Spleen (tissue), 11 donors: ENCODE measurements at regions not wholly inside any gene's neighbourhood (a gene's known extent, or its start where the extent isn't known, plus 50 kb on each side); places are given as distances from the start of the nearest gene placed in this dataset.

Experiments used
- DNase-seq: peaks from one replicate; pipeline ENCODE4 v3.0.0-alpha.2; 2020
- H3K27ac ChIP-seq, 8 donors: fragments of 200-600 bp; sonication (generic) in 7 of 8; 1 replicate in 4 of 8; 2 replicates in 4 of 8; pipeline versions ENCODE4 v1.5.0 to v1.8.0; 2016 to 2021; ENCODE audit warnings: inconsistent platforms in 4 of 8, mild to moderate bottlenecking in 4 of 8, moderate library complexity in 1 of 8
- H3K27me3 ChIP-seq, 7 donors: fragments of 200-600 bp; sonication (generic) in 6 of 7; replicated peaks in 1 of 7; 1 replicate in 4 of 7; 2 replicates in 3 of 7; pipeline versions ENCODE4 v1.5.0 to v1.8.0; 2016 to 2021; ENCODE audit warnings: inconsistent platforms in 3 of 7, mild to moderate bottlenecking in 1 of 7
- H3K36me3 ChIP-seq, 6 donors: fragments of 200-600 bp; sonication (generic) in 5 of 6; 1 replicate in 4 of 6; 2 replicates in 2 of 6; pipeline versions ENCODE4 v1.5.0 to v1.8.0; 2016 to 2021; ENCODE audit warnings: inconsistent platforms in 2 of 6
- H3K4me1 ChIP-seq, 6 donors: fragments of 200-600 bp; sonication (generic) in 5 of 6; 1 replicate in 3 of 6; 2 replicates in 3 of 6; pipeline versions ENCODE4 v1.5.0 to v1.8.0; 2016 to 2021; ENCODE audit warnings: inconsistent platforms in 3 of 6
- H3K4me3 ChIP-seq, 8 donors: fragments of 200-600 bp; sonication (generic) in 7 of 8; 1 replicate in 4 of 8; 2 replicates in 4 of 8; pipeline versions ENCODE4 v1.5.0 to v1.8.0; 2016 to 2021; ENCODE audit warnings: inconsistent platforms in 4 of 8, mild to moderate bottlenecking in 4 of 8, moderate library complexity in 2 of 8
- H3K9me3 ChIP-seq, 8 donors: fragments of 200-600 bp; sonication (generic) in 7 of 8; 1 replicate in 4 of 8; 2 replicates in 4 of 8; pipeline versions ENCODE4 v1.5.0 to v1.8.0; 2016 to 2021; ENCODE audit warnings: inconsistent platforms in 4 of 8
- POLR2A ChIP-seq, 3 donors: fragments of 450-650 bp; IDR thresholded peaks; one replicate each; pipeline ENCODE4 v1.5.1; 2017; ENCODE audit warnings: antibody characterized with exemption in 3 of 3, mild to moderate bottlenecking in 1 of 3
- POLR2AphosphoS5 ChIP-seq, 3 donors: sonication (generic); formaldehyde crosslinking; IDR thresholded peaks; one replicate each; pipeline ENCODE4 v1.5.1; 2017; ENCODE audit warnings: antibody characterized with exemption in 3 of 3
- WGBS, 5 donors: extraction: QIAGEN DNeasy Blood & Tissue Kit in 3 of 5; methylation state at CpG; one replicate each; pipeline versions ENCODE4 v1.1.5 to v1.1.7; 2013 to 2018; 5-methylcytosine and 5-hydroxymethylcytosine counted together
- intact Hi-C: fragments of 100-400 bp; cut with DNase I; formaldehyde crosslinking; loops from one replicate; pipeline ENCODE4 v1.15.0; 2023; ENCODE audit warnings: low total_unique reads
- TF ChIP-seq, protein P1 (sequence below), 11 experiments: fragments of 200-600 bp in 7 of 11; fragments of 450-650 bp in 4 of 11; sonication (generic) in 4 of 11; IDR thresholded peaks in 8 of 11; conservative IDR thresholded peaks in 3 of 11; 1 replicate in 7 of 11; 2 replicates in 4 of 11; pipeline versions ENCODE4 v1.4.0 to v1.8.0; 2016 to 2021; ENCODE audit warnings: antibody characterized with exemption in 11 of 11, inconsistent platforms in 4 of 11, mild to moderate bottlenecking in 1 of 11
- donor health status: healthy with polysubstance abuse.
- donor health status: DM: no; HTN: no; CAD: no; lungs with moderate emphysema.
- donor health status: DM: no; HTN: no; CAD: no.
- donor health status: Bipolar disorder and iron deficiency.
- donor health status: healthy.
- donor health status: DM: no; HTN: no; CAD: no.
- donor health status: DM: yes; HTN: yes; CAD: no.

DNA sequence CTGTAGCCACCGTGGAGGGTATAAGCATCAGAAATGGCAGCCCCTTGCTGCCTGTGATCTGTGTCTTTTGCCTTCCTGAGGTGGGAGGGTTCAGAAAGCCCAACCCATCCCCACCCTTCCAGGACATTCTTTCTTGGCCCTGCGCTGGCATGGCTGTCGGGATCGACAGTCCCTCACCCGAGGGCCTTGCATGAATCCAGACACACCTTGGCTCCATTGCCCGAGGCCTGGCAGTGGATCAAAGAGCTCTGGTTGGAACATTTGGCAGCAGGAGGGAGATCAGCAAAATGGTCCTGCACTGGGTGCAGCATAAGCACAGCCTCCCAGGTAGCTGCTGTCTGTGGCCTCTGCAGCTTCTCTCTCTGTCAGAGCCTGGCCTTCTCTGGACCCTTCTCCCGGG is 246.6 kb upstream of the MAF start:
- 81 to 95% (median 91%) methylated on average over 7 of the region's 7 CpGs for WGBS, 5 donors
- intact Hi-C loops = no loop called here
- no peak for DNase-seq
- Histone ChIP-seq H3K36me3 (no peaks in the 10 kb centered on the region), H3K4me3 (no peak overlapping the region), H3K4me1 (no peaks in the 10 kb centered on the region), H3K9me3 (no peaks in the 10 kb centered on the region), H3K27ac (no peak overlapping the region), H3K27me3 (no peaks in the 10 kb centered on the region)
- TF ChIP-seq, protein P1, sequence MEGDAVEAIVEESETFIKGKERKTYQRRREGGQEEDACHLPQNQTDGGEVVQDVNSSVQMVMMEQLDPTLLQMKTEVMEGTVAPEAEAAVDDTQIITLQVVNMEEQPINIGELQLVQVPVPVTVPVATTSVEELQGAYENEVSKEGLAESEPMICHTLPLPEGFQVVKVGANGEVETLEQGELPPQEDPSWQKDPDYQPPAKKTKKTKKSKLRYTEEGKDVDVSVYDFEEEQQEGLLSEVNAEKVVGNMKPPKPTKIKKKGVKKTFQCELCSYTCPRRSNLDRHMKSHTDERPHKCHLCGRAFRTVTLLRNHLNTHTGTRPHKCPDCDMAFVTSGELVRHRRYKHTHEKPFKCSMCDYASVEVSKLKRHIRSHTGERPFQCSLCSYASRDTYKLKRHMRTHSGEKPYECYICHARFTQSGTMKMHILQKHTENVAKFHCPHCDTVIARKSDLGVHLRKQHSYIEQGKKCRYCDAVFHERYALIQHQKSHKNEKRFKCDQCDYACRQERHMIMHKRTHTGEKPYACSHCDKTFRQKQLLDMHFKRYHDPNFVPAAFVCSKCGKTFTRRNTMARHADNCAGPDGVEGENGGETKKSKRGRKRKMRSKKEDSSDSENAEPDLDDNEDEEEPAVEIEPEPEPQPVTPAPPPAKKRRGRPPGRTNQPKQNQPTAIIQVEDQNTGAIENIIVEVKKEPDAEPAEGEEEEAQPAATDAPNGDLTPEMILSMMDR (IDR thresholded peaks at IDR 0.05 in 8 of 11, conservative IDR thresholded peaks at IDR 0.05 in 3 of 11) = no peak

DNA sequence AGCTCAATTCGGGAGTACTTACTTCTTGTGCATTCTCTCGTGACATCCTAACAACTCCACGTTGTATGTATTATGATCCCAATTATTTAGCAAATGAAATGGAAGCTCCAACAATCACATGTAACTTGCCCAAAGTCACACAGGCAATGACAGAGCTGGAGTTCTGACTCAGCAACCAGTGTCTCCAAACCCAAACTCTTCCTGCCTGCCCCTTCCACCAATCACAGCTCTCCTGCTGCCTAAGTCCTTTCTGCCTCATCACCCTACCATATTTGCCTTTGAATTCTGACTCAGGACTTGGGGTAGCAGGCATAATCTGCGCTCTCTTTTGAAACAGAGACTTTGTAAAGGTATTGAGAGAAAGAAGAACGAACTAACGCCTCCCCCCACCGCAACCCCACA is 245.2 kb upstream of the MAF start:
- no peaks in the 10 kb centered on the region for H3K4me1 ChIP-seq
- 87 to 96% (median 90%) methylated on average over 7 of the region's 7 CpGs for WGBS, 5 donors
- no peaks in the 10 kb centered on the region for H3K9me3 ChIP-seq
- no peak overlapping the region for H3K4me3 ChIP-seq
- intact Hi-C loops = no loop called here
- H3K27ac ChIP-seq = no peak overlapping the region
- no peak for DNase-seq
- no peaks in the 10 kb centered on the region for H3K36me3 ChIP-seq
- TF ChIP-seq POLR2A (IDR thresholded peaks at IDR 0.05) = no peak
- no peaks in the 10 kb centered on the region for H3K27me3 ChIP-seq

DNA sequence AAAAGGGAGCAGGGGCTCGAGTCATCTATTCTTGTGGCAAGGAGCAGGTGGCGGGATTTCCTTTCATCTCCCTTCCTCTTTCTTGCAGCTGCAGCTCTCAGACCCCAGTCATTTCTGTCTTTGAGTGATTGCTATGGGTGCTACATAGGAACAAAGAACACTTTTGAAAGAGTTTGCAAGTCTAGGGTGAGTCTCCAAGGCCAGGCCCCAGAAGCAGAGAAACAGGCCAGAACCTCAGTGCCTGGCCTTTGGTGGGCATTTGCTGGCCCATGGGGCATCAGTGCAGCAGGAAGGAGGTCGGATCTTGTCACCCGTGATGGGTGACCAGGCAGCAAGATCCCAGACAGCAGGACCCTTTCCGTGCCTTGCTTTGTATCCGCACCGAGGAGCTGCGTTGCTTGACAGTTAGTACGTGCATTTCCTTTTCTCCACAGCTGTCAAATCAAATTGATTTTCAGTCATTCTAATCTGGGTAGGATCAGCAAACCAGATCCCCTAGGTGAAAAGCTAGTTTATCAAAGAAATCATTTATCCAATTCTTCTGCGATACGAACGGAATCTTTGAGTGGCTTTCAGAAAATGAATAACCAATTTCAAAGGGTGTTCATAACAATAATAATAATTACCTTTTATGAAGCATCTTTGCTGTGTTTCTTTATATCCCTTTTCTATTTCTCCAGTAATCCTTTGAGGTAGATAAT is 244.6 kb upstream of the MAF start:
- Histone ChIP-seq H3K9me3 (no peaks in the 10 kb centered on the region), H3K4me1 (no peaks in the 10 kb centered on the region), H3K27me3 (no peaks in the 10 kb centered on the region), H3K27ac (no peak overlapping the region), H3K36me3 (no peaks in the 10 kb centered on the region), H3K4me3 (no peak overlapping the region)
- WGBS, 5 donors = 28 to 57% (median 40%) methylated on average over 12 of the region's 12 CpGs
- TF ChIP-seq POLR2A (IDR thresholded peaks at IDR 0.05) = no peak
- TF ChIP-seq POLR2AphosphoS5 (IDR thresholded peaks at IDR 0.05) = no peak
- TF ChIP-seq, protein P1 (IDR thresholded peaks at IDR 0.05 in 8 of 11, conservative IDR thresholded peaks at IDR 0.05 in 3 of 11) = no peak
- intact Hi-C loops = no loop called here
- no peak for DNase-seq

- no peak overlapping the region for H3K27ac ChIP-seq
- intact Hi-C loops = no loop called here
- no peak for DNase-seq
- WGBS, 5 donors = 76 to 87% (median 84%) methylated on average over 3 of the region's 3 CpGs
- no peaks in the 10 kb centered on the region for H3K27me3 ChIP-seq
- H3K4me3 ChIP-seq = no peak overlapping the region
- H3K36me3 ChIP-seq = no peaks in the 10 kb centered on the region
- no peaks in the 10 kb centered on the region for H3K4me1 ChIP-seq
- TF ChIP-seq POLR2A (IDR thresholded peaks at IDR 0.05) (no peak), POLR2AphosphoS5 (IDR thresholded peaks at IDR 0.05) (no peak)
- TF ChIP-seq, protein P1 (IDR thresholded peaks at IDR 0.05 in 8 of 11, conservative IDR thresholded peaks at IDR 0.05 in 3 of 11) = no peak
- no peaks in the 10 kb centered on the region for H3K9me3 ChIP-seq
Observed at GRCh38 chr16:79844603-79845002, 244.1 kb upstream of the MAF start.

GRCh38 chr16:79843631-79844043 is 243.1 kb upstream of the MAF start:
- DNase-seq = no peak
- H3K27me3 ChIP-seq = no peaks in the 10 kb centered on the region

More at GRCh38 chr16:79843631-79844043, 243.1 kb upstream of the MAF start:
- no peak overlapping the region for H3K27ac ChIP-seq
- TF ChIP-seq, protein P1 (IDR thresholded peaks at IDR 0.05 in 8 of 11, conservative IDR thresholded peaks at IDR 0.05 in 3 of 11) = no peak
- TF ChIP-seq POLR2AphosphoS5 (IDR thresholded peaks at IDR 0.05) = no peak
- no peak for TF ChIP-seq POLR2A (IDR thresholded peaks at IDR 0.05)
- WGBS, 5 donors = 46 to 94% (median 81%) methylated on average over 1 of the region's 1 CpG
- intact Hi-C loops = no loop called here
- no peaks in the 10 kb centered on the region for H3K4me1 ChIP-seq
- H3K36me3 ChIP-seq = no peaks in the 10 kb centered on the region
- H3K9me3 ChIP-seq = no peaks in the 10 kb centered on the region
- H3K4me3 ChIP-seq = no peak overlapping the region
